Skin of body (tissue), 1 donor: ENCODE measurements at regions not wholly inside any gene's neighbourhood (a gene's known extent, or its start where the extent isn't known, plus 50 kb on each side); places are given as distances from the start of the nearest gene placed in this dataset.
"Not testable (repeated sequence)": the region's sequence is repeated elsewhere in the genome, so short reads cannot be mapped to it uniquely, and the experiment has no call there.

ENCODE experiments used
- DNase-seq: peaks from one replicate; lab custom pipeline; 2025; lab: John Stamatoyannopoulos, UW

- no peak for DNase-seq
Measured at GRCh38 chr2:123597988-123598387, 427.1 kb upstream of the CNTNAP5 start.

- DNase-seq, result no peak
Measured at GRCh38 chr2:123606631-123607030, 418.5 kb upstream of the CNTNAP5 start.

DNA sequence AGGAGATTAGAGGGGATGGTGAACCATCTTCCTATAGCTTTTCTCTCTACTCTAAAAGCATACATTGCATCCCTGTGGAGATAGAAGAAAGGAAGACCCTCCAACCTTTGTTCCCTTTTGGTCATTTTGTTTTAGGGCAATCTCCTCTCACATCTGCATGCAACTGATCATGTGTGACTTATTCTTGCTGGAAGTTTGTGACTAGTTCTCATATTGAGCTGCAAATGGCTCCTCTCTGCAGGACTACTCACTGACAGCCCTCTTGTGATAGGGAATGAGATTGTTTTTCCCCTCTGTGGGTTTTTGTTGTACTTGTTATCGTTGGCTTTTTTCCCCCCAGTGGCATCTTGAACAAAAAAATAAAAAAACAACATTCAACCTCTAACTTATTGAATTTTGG is 416.0 kb upstream of the CNTNAP5 start:
- no peak for DNase-seq

- DNase-seq, result no peak
Measured at GRCh38 chr2:123614596-123614995, 410.5 kb upstream of the CNTNAP5 start.

- not testable (repeated sequence) for DNase-seq
Measured at GRCh38 chr2:123618642-123619041, 406.4 kb upstream of the CNTNAP5 start.

GRCh38 chr2:123624816-123625215 is 400.3 kb upstream of the CNTNAP5 start:
- no peak for DNase-seq

DNA sequence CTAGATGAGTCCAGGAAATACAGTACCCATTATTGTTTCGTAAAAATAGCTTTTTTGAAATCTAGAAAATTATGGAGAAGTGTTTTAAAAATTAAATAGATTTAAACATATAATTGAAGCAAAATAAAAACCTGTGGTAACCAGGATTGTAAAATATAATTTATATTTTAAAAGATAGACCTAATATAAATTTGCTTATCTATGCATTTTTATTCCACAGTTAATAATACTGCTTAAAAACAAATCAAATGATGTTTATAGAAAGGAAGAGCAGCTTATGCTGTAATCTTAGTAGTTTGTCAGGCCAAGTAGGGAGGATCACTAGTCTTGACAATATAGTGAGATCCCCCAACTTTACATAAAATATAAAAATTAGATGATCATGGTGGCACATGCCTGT is 388.9 kb upstream of the CNTNAP5 start:
- no peak for DNase-seq

- no peak for DNase-seq
Measured at GRCh38 chr2:123640685-123641335, 384.3 kb upstream of the CNTNAP5 start.

DNA sequence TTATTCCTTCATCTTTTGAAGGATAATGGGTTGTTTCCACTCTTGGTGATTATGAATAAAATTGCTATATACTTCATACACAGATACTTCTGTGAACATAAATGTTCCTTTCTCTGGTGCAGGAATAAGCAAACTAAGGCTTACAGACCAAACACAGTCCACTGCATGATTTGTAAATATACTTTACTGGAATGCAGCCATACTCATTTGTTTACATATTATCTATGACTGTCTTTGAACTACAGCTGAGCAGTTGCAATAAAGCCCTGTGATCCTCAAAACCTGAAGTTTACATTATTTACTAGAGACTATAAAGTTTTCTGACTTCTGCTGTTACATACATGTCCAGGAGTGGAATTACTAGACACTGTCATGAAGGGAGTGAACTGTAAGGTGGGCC is 381.0 kb upstream of the CNTNAP5 start:
- no peak for DNase-seq

- no peak for DNase-seq
Measured at GRCh38 chr2:123648016-123648415, 377.1 kb upstream of the CNTNAP5 start.

- no peak for DNase-seq
Measured at GRCh38 chr2:123648956-123649355, 376.1 kb upstream of the CNTNAP5 start.

DNA sequence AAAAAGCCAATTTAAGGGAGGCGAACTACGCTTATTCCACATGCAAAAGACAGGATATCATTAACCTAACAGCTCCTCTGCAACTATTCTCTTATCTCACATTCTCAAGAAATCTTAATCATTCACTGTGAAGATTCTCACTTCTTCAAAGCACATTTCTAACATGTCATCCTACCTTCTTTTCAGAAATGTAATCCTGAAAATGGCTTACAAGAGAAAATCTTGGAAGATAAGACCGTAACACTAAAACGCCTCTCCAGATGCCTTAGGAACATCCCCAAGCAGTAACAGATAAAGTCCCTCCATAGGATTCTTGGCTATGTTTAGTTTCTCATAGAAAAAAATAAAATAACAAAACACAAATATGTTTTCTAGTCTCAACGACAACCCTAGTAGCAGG is 373.9 kb upstream of the CNTNAP5 start:
- DNase-seq, result no peak

- DNase-seq, result no peak
Measured at GRCh38 chr2:123652320-123652719, 372.8 kb upstream of the CNTNAP5 start.

DNA sequence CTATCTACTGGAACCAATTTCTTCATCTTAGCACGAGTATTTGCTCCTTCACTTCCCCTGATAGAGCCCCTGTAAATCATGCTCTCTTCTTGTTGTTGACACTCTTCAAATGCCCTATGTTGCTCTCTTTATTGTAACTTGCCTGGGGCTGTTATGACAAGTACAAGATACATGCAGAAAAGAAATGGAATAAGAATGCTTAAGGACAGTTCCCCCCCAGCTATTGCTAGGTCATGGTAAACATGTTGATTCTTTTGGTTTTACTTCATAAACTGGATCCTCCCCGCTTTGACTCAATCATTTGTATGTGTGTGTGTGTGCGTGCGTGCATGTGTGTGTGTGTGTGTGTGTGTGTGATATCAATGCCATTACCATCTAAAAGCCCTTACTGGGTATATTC is 368.5 kb upstream of the CNTNAP5 start:
- no peak for DNase-seq

DNA sequence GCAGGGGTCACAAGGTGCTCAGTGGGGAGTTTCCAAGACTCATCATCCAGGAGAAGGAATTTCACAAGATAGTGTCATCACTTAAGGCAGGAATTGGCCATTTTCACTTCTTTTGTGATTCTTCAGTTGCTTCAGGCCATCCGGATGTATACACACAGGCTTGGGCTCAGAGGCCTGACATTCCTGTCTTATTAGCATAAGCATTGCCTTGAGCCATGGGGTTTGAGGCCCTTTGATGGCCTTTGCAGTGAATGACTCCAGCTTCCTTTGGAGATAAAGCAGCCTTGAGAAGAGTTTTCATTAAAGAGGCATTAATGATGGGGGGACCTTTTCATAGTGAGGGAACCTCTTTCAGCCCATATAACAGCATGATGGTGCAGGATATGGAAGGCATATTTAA is 366.0 kb upstream of the CNTNAP5 start:
- DNase-seq, result no peak

- DNase-seq, result no peak
Measured at GRCh38 chr2:123670286-123670685, 354.8 kb upstream of the CNTNAP5 start.

GRCh38 chr2:123683797-123684196 is 341.3 kb upstream of the CNTNAP5 start:
- not testable (repeated sequence) for DNase-seq

- DNase-seq, result no peak
Measured at GRCh38 chr2:123687064-123687463, 338.0 kb upstream of the CNTNAP5 start.

DNA sequence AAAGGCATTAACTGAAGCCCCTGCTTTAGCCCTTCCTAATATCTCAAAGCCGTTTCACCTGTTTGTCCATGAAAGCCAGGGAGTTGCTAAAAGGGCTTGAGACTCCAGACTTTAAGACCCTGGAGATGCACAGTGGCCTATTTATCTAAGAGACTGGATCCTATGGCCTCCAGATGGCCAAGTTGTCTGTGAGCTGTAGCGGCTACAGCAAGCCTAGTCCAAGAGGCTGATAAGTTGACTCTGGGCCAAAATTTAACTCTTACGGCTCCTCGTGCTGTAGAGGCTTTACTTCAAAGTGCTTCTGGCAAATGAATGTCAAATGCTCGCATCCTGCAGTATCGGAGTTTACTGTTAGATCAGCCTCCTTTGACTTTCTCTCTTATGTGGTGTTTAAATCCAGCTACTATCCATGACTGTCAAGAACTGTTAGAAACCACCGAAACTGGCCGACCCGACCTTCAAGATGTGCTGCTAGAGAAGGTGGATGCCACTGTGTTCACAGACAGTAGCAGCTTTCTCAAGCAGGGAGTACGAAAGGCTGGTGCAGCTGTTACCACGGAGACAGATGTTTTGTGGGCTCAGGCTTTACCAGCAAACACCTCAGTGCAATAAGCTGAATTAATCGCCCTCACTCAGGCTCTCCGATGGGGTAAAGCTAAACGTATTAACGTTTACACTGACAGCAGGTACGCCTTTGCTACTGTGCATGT is 336.7 kb upstream of the CNTNAP5 start:
- no peak for DNase-seq

DNA sequence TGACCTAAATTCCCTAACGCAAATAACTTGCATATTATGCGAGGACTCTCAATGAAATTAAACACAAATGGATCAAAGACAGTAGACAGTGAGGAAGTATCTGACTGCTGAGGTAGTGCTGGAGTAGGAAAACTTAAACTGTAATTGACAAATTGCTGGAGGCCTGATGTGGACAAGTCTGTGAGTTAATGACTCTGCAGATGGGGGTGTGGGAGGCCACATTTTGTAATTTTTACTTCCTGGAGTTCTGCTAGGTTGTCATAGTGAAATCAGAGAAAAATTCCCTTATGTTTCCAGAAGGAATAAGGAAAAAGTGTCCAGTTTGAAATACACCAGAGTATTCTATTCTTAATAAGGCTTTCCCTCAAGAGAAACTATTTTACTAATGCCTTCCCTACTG is 333.0 kb upstream of the CNTNAP5 start:
- DNase-seq, result no peak

DNA sequence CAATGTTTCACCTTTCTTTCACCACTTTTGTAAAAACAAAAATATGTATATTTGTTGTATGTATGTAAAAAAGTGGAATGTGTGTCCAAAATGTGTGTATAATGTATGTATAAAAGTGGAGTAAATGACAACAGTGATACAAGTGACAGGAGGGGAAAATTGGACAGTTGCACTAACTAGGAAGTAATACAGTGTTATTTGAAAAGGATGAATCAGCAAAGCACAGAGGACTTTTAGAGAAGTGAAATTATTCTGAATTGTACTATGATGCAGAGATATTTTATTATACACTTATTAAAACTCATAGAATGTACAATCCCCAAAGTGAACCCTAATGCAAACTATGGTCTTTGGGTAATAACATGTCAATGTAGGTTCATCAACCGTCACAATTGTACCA is 331.3 kb upstream of the CNTNAP5 start:
- no peak for DNase-seq

DNA sequence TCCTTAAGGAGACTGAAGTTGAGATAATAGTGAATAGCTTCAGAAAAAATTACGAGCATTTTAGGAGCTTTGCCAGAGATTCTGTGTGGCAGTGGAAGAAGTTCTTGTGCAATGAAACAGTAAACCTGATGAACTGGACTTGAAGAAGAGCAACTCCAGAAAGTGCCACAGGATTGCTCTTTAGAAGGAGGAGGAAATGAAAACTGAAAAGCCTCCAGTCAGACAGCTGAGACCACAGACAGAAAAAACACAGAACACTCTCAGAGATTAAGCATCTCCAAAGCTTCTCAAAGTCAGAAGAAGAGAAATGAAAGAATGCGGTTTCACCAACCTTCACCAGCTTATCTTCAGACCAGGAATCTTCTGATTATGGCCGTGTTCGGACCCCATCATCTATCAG is 329.7 kb upstream of the CNTNAP5 start:
- no peak for DNase-seq

GRCh38 chr2:123696021-123696420 is 329.1 kb upstream of the CNTNAP5 start:
- no peak for DNase-seq
